ENCODE measurements at regions not wholly inside any gene's neighbourhood (a gene's known extent, or its start where the extent isn't known, plus 50 kb on each side); places are given as distances from the start of the nearest gene placed in this dataset.
"Not testable (repeated sequence)": the region's sequence is repeated elsewhere in the genome, so short reads cannot be mapped to it uniquely, and the experiment has no call there.

DNA sequence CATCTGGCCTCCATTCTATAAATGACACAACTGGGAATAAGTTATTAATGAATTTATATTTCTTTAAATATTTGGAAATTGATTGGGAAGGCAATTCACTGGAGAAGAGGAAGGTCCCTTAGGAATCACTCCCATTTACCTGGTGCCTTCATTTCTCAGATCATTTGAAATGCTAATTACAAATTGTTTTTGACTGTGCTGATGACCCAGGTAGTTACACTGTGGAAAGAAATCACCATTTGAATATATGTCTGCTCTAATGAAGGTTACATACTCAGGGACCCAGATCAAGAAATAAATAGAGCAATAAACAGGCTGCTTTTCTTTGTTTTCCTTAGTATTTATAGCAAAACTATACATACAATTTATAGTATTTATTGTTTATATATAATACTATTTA lies 1759.1 kb downstream of the ARAP2 start:
- no peaks in the 10 kb centered on the region for H3K4me1 Mint-ChIP-seq
- no peak overlapping the region for H3K4me3 Mint-ChIP-seq
- no peaks in the 10 kb centered on the region for H3K27me3 Mint-ChIP-seq
- H3K9me3 Mint-ChIP-seq: peaks cover 4% of the 10 kb centered on the region
- H3K27ac Mint-ChIP-seq: no peak overlapping the region
- no peaks in the 10 kb centered on the region for H3K36me3 Mint-ChIP-seq
- ATAC-seq: no peak

DNA sequence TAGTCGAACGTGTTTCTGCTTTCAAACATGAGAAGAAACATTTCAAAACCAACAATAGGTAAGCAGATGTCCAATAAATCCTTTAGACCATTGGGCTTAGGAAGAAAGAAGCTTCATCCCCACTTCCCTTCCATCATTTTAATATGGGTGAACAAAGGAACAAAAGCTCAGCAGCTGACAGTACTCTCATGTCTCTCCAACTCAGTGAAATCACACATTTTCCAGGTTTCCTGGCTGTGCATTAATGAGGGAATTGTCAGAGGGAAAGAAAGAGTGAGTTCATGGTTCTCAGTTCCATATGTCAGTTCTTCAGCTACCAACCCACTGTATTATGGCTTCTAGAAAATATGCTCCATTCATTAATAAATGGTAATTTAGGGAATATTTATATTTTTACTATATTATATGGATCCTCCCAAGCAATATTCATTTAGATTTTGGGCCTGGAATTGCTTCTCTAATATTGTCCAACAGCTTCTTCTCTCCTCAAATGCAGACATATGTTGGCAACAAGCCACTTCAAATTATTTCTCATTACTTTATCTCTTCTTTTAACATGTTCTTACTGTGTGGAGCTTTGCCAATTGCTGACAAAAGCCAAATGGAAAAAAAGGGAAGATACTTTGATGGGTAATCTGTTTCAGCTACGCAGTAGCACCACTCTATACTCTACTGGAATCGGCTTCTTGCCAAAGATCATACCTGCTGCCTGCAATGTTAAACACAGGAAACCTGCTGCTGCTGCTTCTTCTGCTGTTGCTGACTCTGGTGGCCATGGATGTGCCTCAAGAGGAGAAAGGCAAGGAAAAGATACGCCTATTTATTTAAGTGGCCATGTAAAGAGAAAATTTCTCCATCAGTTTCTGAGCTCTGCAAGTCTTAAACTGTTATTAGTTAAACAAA lies 1757.6 kb downstream of the ARAP2 start:
- Mint-ChIP-seq H3K4me1 (no peaks in the 10 kb centered on the region), H3K27ac (no peak overlapping the region), H3K36me3 (no peaks in the 10 kb centered on the region), H3K9me3 (peaks cover 4% of the 10 kb centered on the region), H3K27me3 (no peaks in the 10 kb centered on the region), H3K4me3 (no peak overlapping the region)
- ATAC-seq: no peak

DNA sequence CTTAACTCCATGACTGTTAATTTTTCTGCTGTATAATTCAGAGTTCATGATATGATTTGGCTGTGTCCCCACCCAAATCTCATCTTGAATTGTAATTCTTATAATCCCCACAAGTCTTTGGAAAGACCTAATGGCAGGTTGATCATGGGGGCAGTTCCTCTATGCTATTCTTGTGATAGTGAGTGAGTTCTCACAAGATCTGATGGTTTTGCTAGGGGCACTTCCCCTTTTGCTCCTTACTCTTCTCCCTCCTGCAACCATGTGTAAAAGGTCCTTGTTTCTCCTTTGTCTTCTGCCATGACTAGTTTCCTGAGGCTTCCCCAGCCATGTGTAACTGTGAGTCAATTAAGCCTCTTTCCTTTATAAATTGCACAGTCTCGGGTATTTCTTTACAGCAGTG lies 1751.9 kb downstream of the ARAP2 start:
- no peak for ATAC-seq
- H3K4me1 Mint-ChIP-seq: no peaks in the 10 kb centered on the region
- H3K27me3 Mint-ChIP-seq: no peaks in the 10 kb centered on the region
- H3K36me3 Mint-ChIP-seq: no peaks in the 10 kb centered on the region
- H3K9me3 Mint-ChIP-seq: peaks cover 14% of the 10 kb centered on the region
- H3K27ac Mint-ChIP-seq: no peak overlapping the region
- H3K4me3 Mint-ChIP-seq: no peak overlapping the region

DNA sequence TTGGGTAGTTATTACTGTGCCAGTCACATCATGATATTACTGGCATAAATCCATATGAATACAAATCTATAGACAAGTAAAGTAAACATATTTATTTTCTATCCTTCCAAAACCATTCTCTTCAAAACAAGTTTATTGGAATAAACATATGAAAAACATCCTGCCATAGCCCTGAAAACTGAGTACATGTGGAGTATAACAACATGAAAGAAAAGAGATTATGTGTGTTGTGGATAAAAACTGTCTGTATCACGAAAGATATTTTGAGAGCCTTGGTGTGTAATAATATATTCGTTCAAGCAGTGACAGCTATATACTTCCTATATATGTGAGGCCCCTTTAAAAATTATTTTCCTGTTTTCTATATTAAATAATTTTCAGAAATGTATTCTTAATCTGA lies 1742.2 kb downstream of the ARAP2 start:
- Mint-ChIP-seq H3K27ac (no peak overlapping the region), H3K27me3 (no peaks in the 10 kb centered on the region), H3K4me1 (no peaks in the 10 kb centered on the region), H3K36me3 (no peaks in the 10 kb centered on the region), H3K9me3 (no peaks in the 10 kb centered on the region), H3K4me3 (no peak overlapping the region)
- ATAC-seq: no peak

DNA sequence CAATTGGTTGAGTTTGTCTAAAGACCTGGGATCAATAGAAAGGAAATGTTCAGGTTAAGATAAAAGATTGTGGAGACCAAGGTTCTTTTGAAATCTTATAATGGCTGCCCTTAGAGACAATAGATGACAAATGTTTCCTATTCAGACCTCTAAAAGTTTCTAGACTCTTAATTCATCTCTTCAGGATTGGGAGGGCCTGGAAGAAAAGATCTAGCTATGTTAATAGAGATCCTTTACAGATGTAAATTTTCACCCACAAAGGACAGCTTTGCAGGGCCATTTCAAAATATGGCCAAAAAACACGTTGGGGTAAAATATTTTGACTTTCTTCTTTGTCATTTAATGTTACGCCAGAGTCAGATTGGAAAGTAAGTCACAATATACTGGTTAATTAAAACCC lies 1739.6 kb downstream of the ARAP2 start:
- H3K27ac Mint-ChIP-seq, H3K27me3 Mint-ChIP-seq, ATAC-seq, H3K36me3 Mint-ChIP-seq, H3K9me3 Mint-ChIP-seq, H3K4me1 Mint-ChIP-seq, H3K4me3 Mint-ChIP-seq: not testable (repeated sequence)

DNA sequence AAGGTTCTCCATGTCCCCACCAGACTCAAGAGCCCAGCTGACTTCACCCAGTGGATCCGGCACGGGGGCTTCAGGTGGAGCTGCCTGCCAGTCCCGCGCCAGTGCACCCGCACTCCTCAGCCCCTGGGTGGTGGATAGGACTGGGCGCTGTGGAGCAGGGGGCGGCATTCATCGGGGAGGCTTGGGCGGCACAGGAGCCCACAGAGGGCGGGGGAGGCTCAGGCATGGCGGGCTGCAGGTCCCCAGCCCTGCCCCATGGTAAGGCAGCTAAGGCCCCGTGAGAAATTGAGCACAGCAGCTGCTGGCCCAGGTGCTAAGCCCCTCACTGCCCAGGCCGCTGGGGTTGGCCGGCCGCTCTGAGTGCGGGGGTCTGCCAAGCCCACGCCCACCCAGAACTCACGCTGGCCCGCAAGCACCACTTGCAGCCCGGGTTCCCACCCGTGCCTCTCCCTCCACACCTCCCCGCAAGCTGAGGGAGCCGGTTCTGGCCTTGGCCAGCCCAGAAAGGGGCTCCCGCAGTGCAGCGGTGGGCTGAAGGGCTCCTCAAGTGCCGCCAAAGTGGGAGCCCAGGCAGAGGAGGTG lies 1737.7 kb downstream of the ARAP2 start:
- not testable (repeated sequence) for H3K27me3 Mint-ChIP-seq, H3K4me3 Mint-ChIP-seq, H3K27ac Mint-ChIP-seq, H3K9me3 Mint-ChIP-seq, H3K36me3 Mint-ChIP-seq, H3K4me1 Mint-ChIP-seq, ATAC-seq

- ATAC-seq: no peak
- H3K9me3 Mint-ChIP-seq: peaks cover 8% of the 10 kb centered on the region
- H3K36me3 Mint-ChIP-seq: no peaks in the 10 kb centered on the region
- H3K27me3 Mint-ChIP-seq: no peaks in the 10 kb centered on the region
- H3K27ac Mint-ChIP-seq: no peak overlapping the region
- H3K4me1 Mint-ChIP-seq: no peaks in the 10 kb centered on the region
- no peak overlapping the region for H3K4me3 Mint-ChIP-seq
Observed at GRCh38 chr4:34512616-34513015, 1731.7 kb downstream of the ARAP2 start.

GRCh38 chr4:34516524-34516923 lies 1727.8 kb downstream of the ARAP2 start:
- ATAC-seq: no peak
- Mint-ChIP-seq H3K4me1 (no peaks in the 10 kb centered on the region), H3K27ac (no peak overlapping the region), H3K27me3 (no peaks in the 10 kb centered on the region), H3K9me3 (peaks cover 2% of the 10 kb centered on the region), H3K36me3 (no peaks in the 10 kb centered on the region), H3K4me3 (no peak overlapping the region)

GRCh38 chr4:34534916-34535315 lies 1709.4 kb downstream of the ARAP2 start:
- Mint-ChIP-seq H3K4me1 (no peaks in the 10 kb centered on the region), H3K4me3 (no peak overlapping the region), H3K27ac (no peak overlapping the region), H3K36me3 (no peaks in the 10 kb centered on the region), H3K9me3 (peaks cover 2% of the 10 kb centered on the region), H3K27me3 (no peaks in the 10 kb centered on the region)
- no peak for ATAC-seq

GRCh38 chr4:34566091-34566490 lies 1678.2 kb downstream of the ARAP2 start:
- ATAC-seq: no peak

GRCh38 chr4:34572026-34572425 lies 1672.3 kb downstream of the ARAP2 start:
- Mint-ChIP-seq H3K27ac (no peak overlapping the region), H3K9me3 (peaks cover 2% of the 10 kb centered on the region), H3K27me3 (no peaks in the 10 kb centered on the region), H3K4me1 (no peaks in the 10 kb centered on the region), H3K36me3 (no peaks in the 10 kb centered on the region), H3K4me3 (no peak overlapping the region)
- no peak for ATAC-seq

More at GRCh38 chr4:34566091-34566490, 1678.2 kb downstream of the ARAP2 start:
- H3K9me3 Mint-ChIP-seq: peaks cover 2% of the 10 kb centered on the region
- no peaks in the 10 kb centered on the region for H3K36me3 Mint-ChIP-seq
- H3K27ac Mint-ChIP-seq: no peak overlapping the region
- no peak overlapping the region for H3K4me3 Mint-ChIP-seq
- H3K4me1 Mint-ChIP-seq: no peaks in the 10 kb centered on the region
- no peaks in the 10 kb centered on the region for H3K27me3 Mint-ChIP-seq

GRCh38 chr4:34615315-34615714 lies 1629.0 kb downstream of the ARAP2 start:
- no peaks in the 10 kb centered on the region for H3K27me3 Mint-ChIP-seq
- no peak overlapping the region for H3K27ac Mint-ChIP-seq
- ATAC-seq: no peak
- no peak overlapping the region for H3K4me3 Mint-ChIP-seq
- H3K36me3 Mint-ChIP-seq: no peaks in the 10 kb centered on the region
- no peaks in the 10 kb centered on the region for H3K9me3 Mint-ChIP-seq
- H3K4me1 Mint-ChIP-seq: no peaks in the 10 kb centered on the region

GRCh38 chr4:34619531-34620162 lies 1624.7 kb downstream of the ARAP2 start:
- Mint-ChIP-seq H3K27me3 (no peaks in the 10 kb centered on the region), H3K4me1 (no peaks in the 10 kb centered on the region), H3K4me3 (no peak overlapping the region), H3K36me3 (no peaks in the 10 kb centered on the region), H3K9me3 (peaks cover 3% of the 10 kb centered on the region), H3K27ac (no peak overlapping the region)
- ATAC-seq: no peak

GRCh38 chr4:34628471-34628870 lies 1615.8 kb downstream of the ARAP2 start:
- H3K36me3 Mint-ChIP-seq: no peaks in the 10 kb centered on the region
- H3K4me1 Mint-ChIP-seq: no peaks in the 10 kb centered on the region
- H3K27ac Mint-ChIP-seq: no peak overlapping the region
- no peak for ATAC-seq
- no peak overlapping the region for H3K4me3 Mint-ChIP-seq
- H3K9me3 Mint-ChIP-seq: peaks cover 2% of the 10 kb centered on the region
- H3K27me3 Mint-ChIP-seq: no peaks in the 10 kb centered on the region

DNA sequence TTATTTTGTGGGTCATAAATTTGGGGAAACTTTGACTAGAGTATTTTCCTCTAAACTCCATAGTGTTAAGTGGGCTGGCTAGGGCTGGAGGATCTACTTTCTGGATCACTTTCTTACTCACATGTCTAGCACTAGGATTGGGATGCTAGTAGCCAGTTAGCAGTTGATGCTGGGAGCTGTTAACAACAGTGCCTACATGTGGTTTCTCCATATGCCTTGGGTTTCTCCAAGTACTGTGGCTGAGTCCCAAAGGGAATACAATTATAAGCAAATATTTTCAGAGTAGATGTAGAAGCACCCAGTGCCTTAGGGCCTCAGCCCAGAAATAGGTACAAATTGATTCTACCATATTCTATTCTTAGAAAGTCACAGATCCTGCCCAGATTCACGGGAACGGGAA lies 1614.9 kb downstream of the ARAP2 start:
- no peak overlapping the region for H3K4me3 Mint-ChIP-seq
- peaks cover 2% of the 10 kb centered on the region for H3K9me3 Mint-ChIP-seq
- ATAC-seq: no peak
- no peaks in the 10 kb centered on the region for H3K27me3 Mint-ChIP-seq
- H3K4me1 Mint-ChIP-seq: no peaks in the 10 kb centered on the region
- no peak overlapping the region for H3K27ac Mint-ChIP-seq
- H3K36me3 Mint-ChIP-seq: no peaks in the 10 kb centered on the region

GRCh38 chr4:34633241-34633640 lies 1611.1 kb downstream of the ARAP2 start:
- Mint-ChIP-seq H3K9me3 (peaks cover 2% of the 10 kb centered on the region), H3K27me3 (no peaks in the 10 kb centered on the region), H3K36me3 (no peaks in the 10 kb centered on the region), H3K27ac (no peak overlapping the region), H3K4me3 (no peak overlapping the region), H3K4me1 (no peaks in the 10 kb centered on the region)
- no peak for ATAC-seq

Data from stimulated activated memory B cell treated with anti-CD40 and anti-IgM and Interleukin-4, amounts not matched to agents 10 μg/mL and 1 μg/mL and 100 μg/mL, for 72 hours (primary cell).